HepG2 (cell line): ENCODE measurements at regions not wholly inside any gene's neighbourhood (a gene's known extent, or its start where the extent isn't known, plus 50 kb on each side); places are given as distances from the start of the nearest gene placed in this dataset.

Experiments
- ATF7-NPFF ChIP-seq: sonication (generic); formaldehyde crosslinking; IDR thresholded peaks from 2 replicates; pipeline ENCODE4 v1.8.1; 2023; ENCODE audit warnings: mild to moderate bottlenecking, low read depth, missing genetic modification reagents, moderate library complexity
- CEBPB ChIP-seq: IDR thresholded peaks from 2 replicates; pipeline ENCODE4 v1.6.1; 2011; ENCODE audit warnings: low read depth, low read length, improper control_type of control experiment, borderline replicate concordance
- CTCF ChIP-seq: sonication (generic); formaldehyde crosslinking; IDR thresholded peaks from 2 replicates; pipeline ENCODE4 v1.5.0; 2020; ENCODE audit warnings: mild to moderate bottlenecking, missing genetic modification reagents, moderate library complexity
- FOSL2 ChIP-seq: sonication (generic); formaldehyde crosslinking; IDR thresholded peaks from 2 replicates; pipeline ENCODE4 v1.4.0; 2020; ENCODE audit warnings: missing genetic modification reagents
- MAX ChIP-seq: IDR thresholded peaks from 2 replicates; pipeline ENCODE4 v1.6.1; 2012; ENCODE audit warnings: inconsistent platforms
- MYPOP ChIP-seq: sonication (generic); formaldehyde crosslinking; IDR thresholded peaks from 2 replicates; pipeline ENCODE4 v1.8.1; 2023; ENCODE audit warnings: mild to moderate bottlenecking, moderate library complexity, missing genetic modification reagents
- PHF8 ChIP-seq: sonication (generic); formaldehyde crosslinking; IDR thresholded peaks from 2 replicates; pipeline ENCODE4 v1.5.0; 2020; ENCODE audit warnings: missing genetic modification reagents
- ZBTB40 ChIP-seq, 2 experiments: fragments of 450-650 bp in 1 of 2; sonication (generic) in 1 of 2; formaldehyde crosslinking in 1 of 2; IDR thresholded peaks; 2 replicates each; pipeline versions ENCODE4 v1.6.1 to v1.8.0; 2016 to 2022; ENCODE audit warnings: antibody characterized with exemption in 1 of 2, mild to moderate bottlenecking in 1 of 2, missing genetic modification reagents in 1 of 2
- TF ChIP-seq, protein P1 (sequence below): sonication (generic); formaldehyde crosslinking; IDR thresholded peaks from 2 replicates; pipeline ENCODE4 v1.4.0; 2020; ENCODE audit warnings: missing genetic modification reagents, borderline replicate concordance

DNA sequence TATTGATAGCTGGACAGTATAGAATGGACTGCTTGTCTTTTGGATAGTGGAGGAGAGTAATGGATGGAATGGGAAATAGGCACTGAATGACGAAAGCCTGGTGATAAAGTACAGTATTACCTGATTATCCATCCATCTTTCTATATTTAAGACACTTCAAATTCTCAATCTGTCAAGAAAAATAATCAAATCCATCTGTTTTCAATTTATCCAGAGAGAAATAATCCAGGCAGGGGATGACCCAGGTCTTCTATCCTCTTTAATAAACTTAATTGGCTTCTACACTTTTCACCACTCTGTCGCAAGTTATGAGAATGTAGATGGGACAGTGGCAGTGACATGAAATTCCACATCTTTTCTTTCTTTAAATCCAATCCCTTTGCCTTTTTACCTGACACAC is 420.3 kb upstream of the PDZRN3 start:
- TF ChIP-seq MYPOP (CRISPR knock-in tag) (no peak), PHF8 (no peak), CTCF (no peak), CEBPB (no peak), FOSL2 (CRISPR knock-in tag) (no peak), ZBTB40 (IDR thresholded peaks at IDR 0.05) (no peak), ZBTB40 (CRISPR knock-in tag; IDR thresholded peaks at IDR 0.05) (no peak), MAX (no peak), ATF7-NPFF (CRISPR knock-in tag) (no peak)
- TF ChIP-seq, protein P1, sequence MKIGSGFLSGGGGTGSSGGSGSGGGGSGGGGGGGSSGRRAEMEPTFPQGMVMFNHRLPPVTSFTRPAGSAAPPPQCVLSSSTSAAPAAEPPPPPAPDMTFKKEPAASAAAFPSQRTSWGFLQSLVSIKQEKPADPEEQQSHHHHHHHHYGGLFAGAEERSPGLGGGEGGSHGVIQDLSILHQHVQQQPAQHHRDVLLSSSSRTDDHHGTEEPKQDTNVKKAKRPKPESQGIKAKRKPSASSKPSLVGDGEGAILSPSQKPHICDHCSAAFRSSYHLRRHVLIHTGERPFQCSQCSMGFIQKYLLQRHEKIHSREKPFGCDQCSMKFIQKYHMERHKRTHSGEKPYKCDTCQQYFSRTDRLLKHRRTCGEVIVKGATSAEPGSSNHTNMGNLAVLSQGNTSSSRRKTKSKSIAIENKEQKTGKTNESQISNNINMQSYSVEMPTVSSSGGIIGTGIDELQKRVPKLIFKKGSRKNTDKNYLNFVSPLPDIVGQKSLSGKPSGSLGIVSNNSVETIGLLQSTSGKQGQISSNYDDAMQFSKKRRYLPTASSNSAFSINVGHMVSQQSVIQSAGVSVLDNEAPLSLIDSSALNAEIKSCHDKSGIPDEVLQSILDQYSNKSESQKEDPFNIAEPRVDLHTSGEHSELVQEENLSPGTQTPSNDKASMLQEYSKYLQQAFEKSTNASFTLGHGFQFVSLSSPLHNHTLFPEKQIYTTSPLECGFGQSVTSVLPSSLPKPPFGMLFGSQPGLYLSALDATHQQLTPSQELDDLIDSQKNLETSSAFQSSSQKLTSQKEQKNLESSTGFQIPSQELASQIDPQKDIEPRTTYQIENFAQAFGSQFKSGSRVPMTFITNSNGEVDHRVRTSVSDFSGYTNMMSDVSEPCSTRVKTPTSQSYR (CRISPR knock-in tag): no peak
